Activated CD8-positive, alpha-beta T cell treated with anti-CD3 and anti-CD28 coated beads for 36 hours (primary cell): ENCODE measurements at regions not wholly inside any gene's neighbourhood (a gene's known extent, or its start where the extent isn't known, plus 50 kb on each side); places are given as distances from the start of the nearest gene placed in this dataset.
A peak's percentile ranks its signal among the peaks of the same experiment; 100 is the strongest.
"Not testable (repeated sequence)": the region's sequence is repeated elsewhere in the genome, so short reads cannot be mapped to it uniquely, and the experiment has no call there.

Experiments
- ATAC-seq: fragments of 200-7000 bp; cut with Tn5 transposase; one replicate; pipeline ENCODE4 v1.10.0; 2021; ENCODE audit warnings: mild to moderate bottlenecking, moderate library complexity
- CTCF ChIA-PET: fragments of 350-600 bp; sonication (Branson Sonifier 250); formaldehyde crosslinking; loops from one replicate; lab custom pipeline; 2021; ENCODE audit warnings: antibody characterized with exemption; lab: Charles Lee
- POLR2A ChIA-PET: fragments of 350-600 bp; sonication (Branson Sonifier 250); formaldehyde crosslinking; loops from one replicate; lab custom pipeline; 2021; ENCODE audit warnings: antibody characterized with exemption; lab: Charles Lee
- DNase-seq: peaks from one replicate; pipeline ENCODE4 v3.0.0-alpha.2; 2020
- H3K27ac Mint-ChIP-seq: one replicate; pipeline ENCODE4 v1.8.0; 2021; ENCODE audit warnings: mild to moderate bottlenecking, mixed read lengths
- H3K27me3 Mint-ChIP-seq: one replicate; pipeline ENCODE4 v1.8.0; 2021; ENCODE audit warnings: mixed read lengths
- H3K36me3 Mint-ChIP-seq: one replicate; pipeline ENCODE4 v1.8.0; 2021; ENCODE audit warnings: low read depth, mixed read lengths
- H3K4me1 Mint-ChIP-seq: one replicate; pipeline ENCODE4 v1.8.0; 2021; ENCODE audit warnings: low read depth, mixed read lengths
- H3K4me3 Mint-ChIP-seq: one replicate; pipeline ENCODE4 v1.8.0; 2021; ENCODE audit warnings: mild to moderate bottlenecking, moderate library complexity, mixed read lengths
- H3K9me3 Mint-ChIP-seq: one replicate; pipeline ENCODE4 v1.8.0; 2021; ENCODE audit warnings: mixed read lengths
- intact Hi-C: fragments of 100-400 bp; cut with micrococcal nuclease; formaldehyde crosslinking; loops from one replicate; pipeline ENCODE4 v1.10.0; 2022
- TF ChIP-seq, protein P1 (sequence below): fragments of 200-600 bp; IDR thresholded peaks from one replicate; pipeline ENCODE4 v1.8.0; 2022; ENCODE audit warnings: antibody characterized with exemption, mild to moderate bottlenecking

DNA sequence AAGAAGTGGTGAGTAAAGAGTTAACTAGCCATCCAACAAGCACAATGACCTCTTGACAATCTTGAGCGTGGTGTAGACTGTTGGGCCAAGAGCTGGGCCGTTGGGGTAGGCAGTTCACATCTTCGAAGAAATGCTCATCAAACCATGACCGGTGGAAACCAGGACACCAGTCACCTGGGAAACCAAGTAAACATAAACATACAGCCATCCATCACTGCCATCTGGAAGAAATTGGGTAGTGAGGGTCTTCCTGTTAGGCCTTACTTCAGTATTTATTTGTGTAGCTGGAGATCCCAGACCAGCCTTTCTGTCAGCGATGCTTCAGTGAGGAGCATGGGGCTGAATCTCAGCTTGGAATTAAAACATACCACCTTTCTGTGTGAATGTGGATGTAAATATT is 108.1 kb upstream of the HAO2 start:
- TF ChIP-seq, protein P1, sequence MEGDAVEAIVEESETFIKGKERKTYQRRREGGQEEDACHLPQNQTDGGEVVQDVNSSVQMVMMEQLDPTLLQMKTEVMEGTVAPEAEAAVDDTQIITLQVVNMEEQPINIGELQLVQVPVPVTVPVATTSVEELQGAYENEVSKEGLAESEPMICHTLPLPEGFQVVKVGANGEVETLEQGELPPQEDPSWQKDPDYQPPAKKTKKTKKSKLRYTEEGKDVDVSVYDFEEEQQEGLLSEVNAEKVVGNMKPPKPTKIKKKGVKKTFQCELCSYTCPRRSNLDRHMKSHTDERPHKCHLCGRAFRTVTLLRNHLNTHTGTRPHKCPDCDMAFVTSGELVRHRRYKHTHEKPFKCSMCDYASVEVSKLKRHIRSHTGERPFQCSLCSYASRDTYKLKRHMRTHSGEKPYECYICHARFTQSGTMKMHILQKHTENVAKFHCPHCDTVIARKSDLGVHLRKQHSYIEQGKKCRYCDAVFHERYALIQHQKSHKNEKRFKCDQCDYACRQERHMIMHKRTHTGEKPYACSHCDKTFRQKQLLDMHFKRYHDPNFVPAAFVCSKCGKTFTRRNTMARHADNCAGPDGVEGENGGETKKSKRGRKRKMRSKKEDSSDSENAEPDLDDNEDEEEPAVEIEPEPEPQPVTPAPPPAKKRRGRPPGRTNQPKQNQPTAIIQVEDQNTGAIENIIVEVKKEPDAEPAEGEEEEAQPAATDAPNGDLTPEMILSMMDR, result no peak
- no peak for DNase-seq
- ChIA-PET CTCF (interaction anchor here (1.2 kb wide), 1 partner anchor 15 kb away, joined by 4 read pairs; no protein-coding TSS in a partner anchor), POLR2A (no interaction called here)
- intact Hi-C loops, result no loop called here
- Mint-ChIP-seq H3K4me1 (no peaks in the 10 kb centered on the region), H3K27me3 (no peaks in the 10 kb centered on the region), H3K36me3 (no peaks in the 10 kb centered on the region), H3K9me3 (peaks cover 4% of the 10 kb centered on the region), H3K27ac (no peak overlapping the region), H3K4me3 (no peak overlapping the region)
- ATAC-seq, result no peak

DNA sequence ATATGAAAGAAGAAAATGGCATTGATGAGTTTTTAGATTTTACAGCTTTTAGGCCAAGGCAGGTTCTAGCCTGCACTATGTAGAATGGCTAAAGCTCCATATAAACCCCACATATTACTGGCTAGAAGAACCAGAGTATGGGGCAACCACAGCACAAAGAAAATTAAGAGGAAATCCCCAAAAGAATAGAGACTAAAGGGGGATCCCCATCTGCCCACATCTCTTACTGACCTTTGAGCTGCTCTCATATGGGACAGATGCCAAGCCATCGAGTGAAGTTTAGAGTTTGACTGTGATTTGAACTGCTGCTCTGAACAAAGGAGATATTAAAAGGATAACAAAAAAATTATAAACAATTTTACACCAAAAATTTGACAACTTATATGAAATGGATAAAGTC is 102.2 kb upstream of the HAO2 start:
- Mint-ChIP-seq H3K27me3 (peaks cover 8% of the 10 kb centered on the region), H3K36me3 (no peaks in the 10 kb centered on the region), H3K27ac (no peak overlapping the region), H3K4me3 (no peak overlapping the region), H3K9me3 (no peaks in the 10 kb centered on the region), H3K4me1 (peaks cover 8% of the 10 kb centered on the region)
- TF ChIP-seq, protein P1, result no peak
- DNase-seq (peak; percentile 48), ATAC-seq (peak; percentile 85)
- POLR2A ChIA-PET, result no interaction called here
- intact Hi-C loops, result no loop called here
- CTCF ChIA-PET, result interaction anchor here (2.9 kb wide), 1 partner anchor 9 kb away, joined by 26 read pairs; no protein-coding TSS in a partner anchor

DNA sequence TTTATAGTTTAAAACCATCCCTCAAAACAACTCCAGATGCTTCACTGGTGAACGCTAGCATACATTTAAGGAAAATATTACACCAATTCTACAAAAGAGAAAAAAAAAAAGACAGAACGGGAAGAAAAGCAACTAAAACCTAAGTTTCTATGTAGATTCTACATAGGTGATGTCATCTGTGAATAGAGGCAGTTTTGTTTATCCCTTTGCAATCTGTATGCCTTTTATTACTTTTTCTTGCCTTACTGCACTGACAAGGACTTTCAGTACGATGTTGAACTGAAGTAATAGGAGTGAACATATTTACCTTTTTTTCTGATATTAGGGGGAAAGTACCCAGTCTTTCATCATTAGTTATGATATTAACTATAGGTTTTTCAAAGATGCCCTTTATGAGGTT is 101.7 kb upstream of the HAO2 start:
- H3K4me3 Mint-ChIP-seq, result no peak overlapping the region
- CTCF ChIA-PET, result interaction anchor here (2.9 kb wide), 1 partner anchor 8 kb away, joined by 26 read pairs; no protein-coding TSS in a partner anchor
- POLR2A ChIA-PET, result no interaction called here
- ATAC-seq, result no peak
- no peaks in the 10 kb centered on the region for H3K9me3 Mint-ChIP-seq
- peaks cover 8% of the 10 kb centered on the region for H3K27me3 Mint-ChIP-seq
- H3K27ac Mint-ChIP-seq, result no peak overlapping the region
- intact Hi-C loops, result no loop called here
- DNase-seq, result no peak
- H3K36me3 Mint-ChIP-seq, result no peaks in the 10 kb centered on the region
- TF ChIP-seq, protein P1, result no peak
- peaks cover 8% of the 10 kb centered on the region for H3K4me1 Mint-ChIP-seq

DNA sequence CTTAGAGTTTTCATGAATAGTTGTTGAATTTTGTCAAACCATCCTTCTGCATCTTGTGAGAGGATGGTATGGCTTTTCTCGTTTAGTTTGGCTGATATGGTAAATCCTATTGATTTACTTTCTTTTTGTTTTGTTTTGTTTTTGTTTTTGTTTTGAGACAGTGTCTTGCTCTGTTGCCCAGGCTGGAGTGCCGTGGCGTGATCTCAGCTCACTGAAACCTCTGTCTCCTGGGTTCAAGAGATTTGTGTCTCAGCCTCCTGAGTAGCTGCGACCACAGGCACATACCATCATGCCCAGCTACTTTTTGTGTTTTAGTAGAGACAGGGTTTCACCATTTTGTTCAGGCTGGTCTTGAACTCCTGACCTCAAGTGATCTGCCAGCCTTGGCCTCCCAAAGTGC is 101.3 kb upstream of the HAO2 start:
- intact Hi-C loops, H3K36me3 Mint-ChIP-seq, H3K27ac Mint-ChIP-seq, DNase-seq, H3K4me1 Mint-ChIP-seq, H3K27me3 Mint-ChIP-seq, POLR2A ChIA-PET, H3K4me3 Mint-ChIP-seq, ATAC-seq, H3K9me3 Mint-ChIP-seq: not testable (repeated sequence)
- CTCF ChIA-PET, result interaction anchor here (2.9 kb wide), 1 partner anchor 8 kb away, joined by 26 read pairs; no protein-coding TSS in a partner anchor

DNA sequence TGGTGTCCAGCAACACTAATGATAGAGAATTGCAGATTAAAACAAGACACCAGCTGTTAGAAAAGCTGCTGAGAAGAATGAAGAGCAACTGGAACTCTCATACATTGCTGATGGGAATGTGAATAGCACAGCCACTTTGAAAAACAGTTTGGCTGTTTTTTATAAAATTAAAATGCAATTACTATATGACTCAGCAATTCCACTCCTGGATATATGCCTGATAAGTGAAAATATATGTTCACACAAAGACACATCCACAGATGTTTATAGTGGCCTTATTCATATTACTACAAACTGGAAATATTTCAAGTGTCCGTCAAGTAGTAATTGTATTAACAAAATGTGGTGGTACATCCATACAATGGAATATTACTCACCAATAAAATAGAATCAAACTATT is 99.7 kb upstream of the HAO2 start:
- ChIA-PET CTCF (no interaction called here), POLR2A (no interaction called here)
- H3K4me3 Mint-ChIP-seq, result no peak overlapping the region
- TF ChIP-seq, protein P1, result no peak
- no peaks in the 10 kb centered on the region for H3K9me3 Mint-ChIP-seq
- H3K27ac Mint-ChIP-seq, result no peak overlapping the region
- H3K36me3 Mint-ChIP-seq, result no peaks in the 10 kb centered on the region
- ATAC-seq (no peak), DNase-seq (no peak)
- intact Hi-C loops, result no loop called here
- H3K4me1 Mint-ChIP-seq, result peaks cover 8% of the 10 kb centered on the region
- peaks cover 11% of the 10 kb centered on the region for H3K27me3 Mint-ChIP-seq
